ENCODE measurements at regions not wholly inside any gene's neighbourhood (a gene's known extent, or its start where the extent isn't known, plus 50 kb on each side); places are given as distances from the start of the nearest gene placed in this dataset.

DNA sequence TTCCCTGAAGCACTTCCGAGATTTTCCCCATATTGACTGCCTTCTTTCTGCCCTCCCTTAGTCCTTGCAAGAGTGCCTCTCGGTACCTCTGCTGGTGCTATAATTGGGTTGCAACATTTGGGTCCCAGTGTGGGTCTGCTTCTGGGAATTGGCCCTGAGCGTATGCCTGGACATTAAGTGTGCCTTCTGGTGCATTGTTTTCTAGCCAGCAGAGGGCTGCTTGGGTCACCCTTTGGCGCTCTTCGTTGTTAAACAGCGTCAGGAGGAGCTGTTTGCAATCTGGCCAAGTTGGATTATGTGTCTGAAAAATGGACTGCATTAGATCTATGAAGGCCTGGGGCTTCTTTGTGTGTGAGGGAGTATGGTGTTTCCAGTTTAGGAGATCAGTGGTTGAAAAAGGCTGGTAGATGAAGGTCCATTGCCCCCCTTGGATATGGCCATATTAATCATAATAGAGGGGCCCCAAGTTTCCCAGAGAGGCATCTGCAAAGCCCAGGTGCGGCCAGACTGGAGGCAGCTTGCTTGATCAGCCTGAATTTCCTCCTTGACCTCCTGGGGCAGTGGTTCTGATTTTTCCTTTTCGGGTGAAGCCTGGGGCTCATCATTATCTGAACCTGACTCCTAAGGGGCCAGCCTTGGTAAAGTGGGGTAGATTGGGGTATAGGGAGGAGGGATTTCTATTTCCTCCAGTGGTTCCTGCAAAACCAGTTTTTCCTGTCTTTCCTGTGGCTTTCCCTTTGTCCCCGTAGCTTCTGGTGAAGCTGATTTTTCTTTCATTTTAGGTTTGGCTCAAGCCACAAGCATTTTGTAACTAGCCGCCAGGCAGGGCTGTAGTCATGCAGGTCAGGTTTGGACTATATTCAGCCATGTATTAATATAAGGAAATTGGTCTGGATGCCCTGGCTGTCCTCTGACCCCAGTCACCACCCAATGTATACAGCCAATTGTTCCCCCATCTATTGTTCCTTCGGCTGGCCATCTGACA lies 85.4 kb upstream of the GPR6 start:
- ATAC-seq (ENCODE audit: insufficient read depth, low FRiP score) = no peak
- H3K36me3 ChIP-seq (ENCODE audit: control insufficient read depth in 4 of 4, insufficient read depth in 4 of 4, low read length in 4 of 4) = no peaks in the 10 kb centered on the region
- peaks cover 0 to 6% (median 0%) of the 10 kb centered on the region in 4 donors for H3K9me3 ChIP-seq (ENCODE audit: control insufficient read depth in 4 of 4, insufficient read depth in 3 of 4, low read length in 3 of 4)
- H3K27ac ChIP-seq (ENCODE audit: low read depth in 1 of 2, low read length in 1 of 2) = peak overlapping the region in 1 of 2 donors; percentile 43
- peaks cover 0 to 8% (median 0%) of the 10 kb centered on the region in 5 donors for H3K4me1 ChIP-seq (ENCODE audit: control insufficient read depth in 5 of 5, insufficient read depth in 5 of 5, low read length in 5 of 5)
- H3K9ac ChIP-seq (ENCODE audit: insufficient read depth in 1 of 2, low read length in 2 of 2) = no peak overlapping the region
- no peaks in the 10 kb centered on the region for H3K27me3 ChIP-seq (ENCODE audit: control insufficient read depth in 3 of 3, insufficient read depth in 3 of 3, low read length in 2 of 3)
- TF ChIP-seq, protein P1, sequence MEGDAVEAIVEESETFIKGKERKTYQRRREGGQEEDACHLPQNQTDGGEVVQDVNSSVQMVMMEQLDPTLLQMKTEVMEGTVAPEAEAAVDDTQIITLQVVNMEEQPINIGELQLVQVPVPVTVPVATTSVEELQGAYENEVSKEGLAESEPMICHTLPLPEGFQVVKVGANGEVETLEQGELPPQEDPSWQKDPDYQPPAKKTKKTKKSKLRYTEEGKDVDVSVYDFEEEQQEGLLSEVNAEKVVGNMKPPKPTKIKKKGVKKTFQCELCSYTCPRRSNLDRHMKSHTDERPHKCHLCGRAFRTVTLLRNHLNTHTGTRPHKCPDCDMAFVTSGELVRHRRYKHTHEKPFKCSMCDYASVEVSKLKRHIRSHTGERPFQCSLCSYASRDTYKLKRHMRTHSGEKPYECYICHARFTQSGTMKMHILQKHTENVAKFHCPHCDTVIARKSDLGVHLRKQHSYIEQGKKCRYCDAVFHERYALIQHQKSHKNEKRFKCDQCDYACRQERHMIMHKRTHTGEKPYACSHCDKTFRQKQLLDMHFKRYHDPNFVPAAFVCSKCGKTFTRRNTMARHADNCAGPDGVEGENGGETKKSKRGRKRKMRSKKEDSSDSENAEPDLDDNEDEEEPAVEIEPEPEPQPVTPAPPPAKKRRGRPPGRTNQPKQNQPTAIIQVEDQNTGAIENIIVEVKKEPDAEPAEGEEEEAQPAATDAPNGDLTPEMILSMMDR (IDR thresholded peaks at IDR 0.05; ENCODE audit: control extremely low read depth, extremely low read depth) = no peak
- no peak overlapping the region for H3K4me3 ChIP-seq
- WGBS, 2 donors = 57 to 63% methylated on average over 11 of the region's 11 CpGs
- peak; percentile 56 to 82 (median 68) for DNase-seq

DNA sequence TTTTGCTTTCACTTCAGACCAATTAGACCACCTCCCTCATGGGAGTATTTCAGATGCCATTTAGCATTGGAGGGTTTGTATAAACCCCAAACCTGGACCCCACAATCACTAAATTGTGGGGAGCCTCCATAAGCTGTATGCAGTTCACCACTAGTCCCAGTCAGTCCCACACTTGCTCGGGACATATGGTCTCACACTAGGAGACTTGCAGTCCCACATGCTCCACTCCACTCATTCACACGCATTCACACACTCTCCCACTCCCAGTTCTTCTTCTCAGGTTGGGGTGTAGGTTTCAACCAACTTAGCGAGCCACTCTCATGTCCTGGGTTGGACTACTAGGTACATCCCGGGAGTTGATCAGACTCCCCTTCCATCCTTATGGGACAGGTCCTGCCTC lies 84.5 kb upstream of the GPR6 start:
- Histone ChIP-seq H3K4me3 (no peak overlapping the region), H3K27ac (ENCODE audit: low read depth in 1 of 2, low read length in 1 of 2) (peak overlapping the region in 1 of 2 donors; percentile 87), H3K27me3 (ENCODE audit: control insufficient read depth in 3 of 3, insufficient read depth in 3 of 3, low read length in 2 of 3) (no peaks in the 10 kb centered on the region), H3K4me1 (ENCODE audit: control insufficient read depth in 5 of 5, insufficient read depth in 5 of 5, low read length in 5 of 5) (peaks cover 0 to 8% (median 0%) of the 10 kb centered on the region in 5 donors), H3K36me3 (ENCODE audit: control insufficient read depth in 4 of 4, insufficient read depth in 4 of 4, low read length in 4 of 4) (no peaks in the 10 kb centered on the region), H3K9me3 (ENCODE audit: control insufficient read depth in 4 of 4, insufficient read depth in 3 of 4, low read length in 3 of 4) (peaks cover 0 to 8% (median 0%) of the 10 kb centered on the region in 4 donors), H3K9ac (ENCODE audit: insufficient read depth in 1 of 2, low read length in 2 of 2) (no peak overlapping the region)
- TF ChIP-seq, protein P1 (IDR thresholded peaks at IDR 0.05; ENCODE audit: control extremely low read depth, extremely low read depth) = no peak
- ATAC-seq (ENCODE audit: insufficient read depth, low FRiP score) (no peak), DNase-seq (no peak)
- 94 to 97% methylated on average over 4 of the region's 4 CpGs for WGBS, 2 donors

DNA sequence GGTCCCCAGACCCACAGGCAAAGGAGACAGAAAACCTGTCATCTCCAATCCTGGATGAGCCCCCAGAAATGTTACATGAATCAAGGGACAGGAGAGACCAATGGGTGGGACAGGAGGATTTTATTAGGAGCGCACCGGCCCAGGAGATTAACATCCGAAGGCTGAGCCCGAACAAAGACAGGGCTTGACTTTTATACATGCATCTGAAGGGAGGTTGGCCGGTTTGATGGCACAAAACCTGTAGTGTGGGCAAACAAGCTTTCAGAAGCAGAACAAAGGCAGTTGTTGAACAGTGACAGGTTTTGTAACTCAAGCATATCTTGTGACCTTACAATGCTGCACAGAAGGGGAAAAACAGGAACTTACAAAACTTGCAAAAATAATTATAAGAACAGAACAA lies 83.9 kb upstream of the GPR6 start:
- H3K9ac ChIP-seq (ENCODE audit: insufficient read depth in 1 of 2, low read length in 2 of 2) = no peak overlapping the region
- no peaks in the 10 kb centered on the region for H3K36me3 ChIP-seq (ENCODE audit: control insufficient read depth in 4 of 4, insufficient read depth in 4 of 4, low read length in 4 of 4)
- DNase-seq (no peak), ATAC-seq (ENCODE audit: insufficient read depth, low FRiP score) (no peak)
- TF ChIP-seq, protein P1 (IDR thresholded peaks at IDR 0.05; ENCODE audit: control extremely low read depth, extremely low read depth) = no peak
- H3K9me3 ChIP-seq (ENCODE audit: control insufficient read depth in 4 of 4, insufficient read depth in 3 of 4, low read length in 3 of 4) = peaks cover 0 to 8% (median 0%) of the 10 kb centered on the region in 4 donors
- no peaks in the 10 kb centered on the region for H3K27me3 ChIP-seq (ENCODE audit: control insufficient read depth in 3 of 3, insufficient read depth in 3 of 3, low read length in 2 of 3)
- peaks cover 0 to 8% (median 0%) of the 10 kb centered on the region in 5 donors for H3K4me1 ChIP-seq (ENCODE audit: control insufficient read depth in 5 of 5, insufficient read depth in 5 of 5, low read length in 5 of 5)
- H3K4me3 ChIP-seq = no peak overlapping the region
- peak overlapping the region in 1 of 2 donors; percentile 87 for H3K27ac ChIP-seq (ENCODE audit: low read depth in 1 of 2, low read length in 1 of 2)
- WGBS, 2 donors = 75 to 79% methylated on average over 5 of the region's 5 CpGs
